ENCODE measurements at regions not wholly inside any gene's neighbourhood (a gene's known extent, or its start where the extent isn't known, plus 50 kb on each side); places are given as distances from the start of the nearest gene placed in this dataset.
"Not testable (repeated sequence)": the region's sequence is repeated elsewhere in the genome, so short reads cannot be mapped to it uniquely, and the experiment has no call there.

GRCh38 chr2:117519721-117520120 is 294.8 kb upstream of the DDX18 start:
- no peak for DNase-seq (ENCODE audit: low read depth in 2 of 2)

- no peak for DNase-seq (ENCODE audit: low read depth in 2 of 2)
Observed at GRCh38 chr2:117523267-117523666, 291.2 kb upstream of the DDX18 start.

- DNase-seq (ENCODE audit: low read depth in 2 of 2): no peak
Observed at GRCh38 chr2:117523711-117524238, 290.7 kb upstream of the DDX18 start.

- DNase-seq (ENCODE audit: low read depth in 2 of 2): no peak
Observed at GRCh38 chr2:117536139-117536538, 278.4 kb upstream of the DDX18 start.

GRCh38 chr2:117537032-117537431 is 277.5 kb upstream of the DDX18 start:
- no peak for DNase-seq (ENCODE audit: low read depth in 2 of 2)

GRCh38 chr2:117551858-117552257 is 262.6 kb upstream of the DDX18 start:
- no peak for DNase-seq (ENCODE audit: low read depth in 2 of 2)

- no peak for DNase-seq (ENCODE audit: low read depth in 2 of 2)
Observed at GRCh38 chr2:117553448-117553847, 261.0 kb upstream of the DDX18 start.

- DNase-seq (ENCODE audit: low read depth in 2 of 2): no peak
Observed at GRCh38 chr2:117555965-117556364, 258.5 kb upstream of the DDX18 start.

- no peak for DNase-seq (ENCODE audit: low read depth in 2 of 2)
Observed at GRCh38 chr2:117557626-117558025, 256.9 kb upstream of the DDX18 start.

GRCh38 chr2:117562654-117563053 is 251.8 kb upstream of the DDX18 start:
- DNase-seq (ENCODE audit: low read depth in 2 of 2): no peak

- no peak for DNase-seq (ENCODE audit: low read depth in 2 of 2)
Observed at GRCh38 chr2:117571590-117572349, 242.7 kb upstream of the DDX18 start.

- no peak for DNase-seq (ENCODE audit: low read depth in 2 of 2)
Observed at GRCh38 chr2:117587310-117587709, 227.2 kb upstream of the DDX18 start.

- DNase-seq (ENCODE audit: low read depth in 2 of 2): no peak
Observed at GRCh38 chr2:117603060-117603459, 211.4 kb upstream of the DDX18 start.

GRCh38 chr2:117603567-117603966 is 210.9 kb upstream of the DDX18 start:
- DNase-seq (ENCODE audit: low read depth in 2 of 2): no peak

GRCh38 chr2:117607202-117607601 is 207.3 kb upstream of the DDX18 start:
- no peak for DNase-seq (ENCODE audit: low read depth in 2 of 2)

GRCh38 chr2:117613101-117613500 is 201.4 kb upstream of the DDX18 start:
- no peak for DNase-seq (ENCODE audit: low read depth in 2 of 2)

- DNase-seq (ENCODE audit: low read depth in 2 of 2): no peak
Observed at GRCh38 chr2:117614296-117614695, 200.2 kb upstream of the DDX18 start.

- DNase-seq (ENCODE audit: low read depth in 2 of 2): no peak
Observed at GRCh38 chr2:117614823-117615534, 199.5 kb upstream of the DDX18 start.

GRCh38 chr2:117618607-117619006 is 195.9 kb upstream of the DDX18 start:
- no peak for DNase-seq (ENCODE audit: low read depth in 2 of 2)

GRCh38 chr2:117621326-117621725 is 193.2 kb upstream of the DDX18 start:
- DNase-seq (ENCODE audit: low read depth in 2 of 2): no peak

- DNase-seq (ENCODE audit: low read depth in 2 of 2): not testable (repeated sequence)
Observed at GRCh38 chr2:117623175-117623574, 191.3 kb upstream of the DDX18 start.

- no peak for DNase-seq (ENCODE audit: low read depth in 2 of 2)
Observed at GRCh38 chr2:117631152-117631945, 183.1 kb upstream of the DDX18 start.

Data from stimulated activated CD4-positive, alpha-beta T cell treated with anti-CD3 and anti-CD28 coated beads, Interleukin-15, amount 100 ng/mL, for 48 hours (primary cell).